Hepatocyte (in vitro differentiated cells): ENCODE measurements at regions not wholly inside any gene's neighbourhood (a gene's known extent, or its start where the extent isn't known, plus 50 kb on each side); places are given as distances from the start of the nearest gene placed in this dataset.
"Not testable (repeated sequence)": the region's sequence is repeated elsewhere in the genome, so short reads cannot be mapped to it uniquely, and the experiment has no call there.

Source experiments
- DNase-seq: peaks from one replicate; pipeline ENCODE4 v3.0.0-alpha.2; 2016; ENCODE audit warnings: low spot score
- H2AFZ ChIP-seq: fragments of 200-600 bp; sonication (generic); 2 replicates; pipeline ENCODE4 v1.6.0; 2016; ENCODE audit warnings: antibody characterized with exemption, mild to moderate bottlenecking
- H3K27ac ChIP-seq: fragments of 200-600 bp; sonication (generic); 2 replicates; pipeline ENCODE4 v1.5.1; 2016; ENCODE audit warnings: mild to moderate bottlenecking
- H3K27me3 ChIP-seq: fragments of 200-600 bp; sonication (generic); 2 replicates; pipeline ENCODE4 v1.6.1; 2016
- H3K36me3 ChIP-seq: fragments of 200-600 bp; sonication (generic); replicated peaks from 2 replicates; pipeline ENCODE4 v1.5.1; 2016; ENCODE audit warnings: low read depth; ENCODE audit not compliant: insufficient read depth
- H3K4me1 ChIP-seq: fragments of 200-600 bp; sonication (generic); 2 replicates; pipeline ENCODE4 v1.5.1; 2016; ENCODE audit warnings: mild to moderate bottlenecking, moderate library complexity; ENCODE audit not compliant: insufficient read depth
- H3K4me2 ChIP-seq: fragments of 200-600 bp; sonication (generic); 2 replicates; pipeline ENCODE4 v1.6.0; 2016
- H3K4me3 ChIP-seq: fragments of 200-600 bp; sonication (generic); 2 replicates; pipeline ENCODE4 v1.5.1; 2016; ENCODE audit warnings: mild to moderate bottlenecking
- H3K79me2 ChIP-seq: fragments of 200-600 bp; sonication (generic); 2 replicates; pipeline ENCODE4 v1.6.0; 2017; ENCODE audit warnings: mild to moderate bottlenecking
- H3K9me2 ChIP-seq: fragments of 200-600 bp; sonication (generic); replicated peaks from 2 replicates; pipeline ENCODE4 v1.6.0; 2017; ENCODE audit warnings: mild to moderate bottlenecking; ENCODE audit not compliant: insufficient read depth
- H3K9me3 ChIP-seq: fragments of 200-600 bp; sonication (generic); 2 replicates; pipeline ENCODE4 v1.5.1; 2016; ENCODE audit warnings: low read depth, mild to moderate bottlenecking
- H4K20me1 ChIP-seq: fragments of 200-600 bp; sonication (generic); 2 replicates; pipeline ENCODE4 v1.6.0; 2016; ENCODE audit warnings: mild to moderate bottlenecking; ENCODE audit not compliant: insufficient read depth, poor library complexity, severe bottlenecking
- EZH2 ChIP-seq: fragments of 200-600 bp; sonication (generic); IDR thresholded peaks from 2 replicates; pipeline ENCODE4 v1.6.1; 2016; ENCODE audit warnings: antibody characterized with exemption, mild to moderate bottlenecking, borderline replicate concordance
- EZH2phosphoT487 ChIP-seq: fragments of 200-600 bp; sonication (generic); IDR thresholded peaks from one replicate; pipeline ENCODE4 v1.6.1; 2018; ENCODE audit warnings: antibody characterized with exemption, mild to moderate bottlenecking, low read depth, moderate library complexity; ENCODE audit not compliant: unreplicated experiment, severe bottlenecking
- WGBS: methylation state at CpG from one replicate; pipeline ENCODE4 v1.1.6; 2016; ENCODE audit warnings: low lambda C conversion rate; ENCODE audit errors: missing lambda C conversion rate; 5-methylcytosine and 5-hydroxymethylcytosine counted together
- TF ChIP-seq, protein P1 (sequence below): fragments of 200-600 bp; sonication (generic); IDR thresholded peaks from 2 replicates; pipeline ENCODE4 v1.5.1; 2016; ENCODE audit warnings: antibody characterized with exemption, mild to moderate bottlenecking; ENCODE audit not compliant: poor library complexity

DNA sequence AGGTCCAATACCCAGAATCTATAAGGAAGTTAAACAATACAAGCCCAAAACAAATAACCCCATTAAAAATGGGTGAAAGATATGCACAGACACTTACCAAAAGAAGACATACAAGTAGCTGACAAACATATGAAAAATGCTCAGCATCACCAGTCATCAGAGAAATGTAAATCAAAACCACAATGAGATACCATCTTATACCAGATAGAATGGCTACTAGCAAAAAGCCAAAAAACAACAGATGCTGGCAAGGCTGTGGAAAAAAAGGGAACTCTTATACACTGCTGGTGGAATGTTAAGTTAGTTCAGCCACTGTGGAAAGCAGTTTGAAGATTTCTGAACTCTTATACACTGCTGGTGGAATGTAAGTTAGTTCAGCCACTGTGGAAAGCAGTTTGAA is 331.1 kb downstream of the KIF20B start:
- no peaks in the 10 kb centered on the region for H3K4me1 ChIP-seq
- no peaks in the 10 kb centered on the region for H3K79me2 ChIP-seq
- H3K27ac ChIP-seq = no peak overlapping the region
- H4K20me1 ChIP-seq = no peaks in the 10 kb centered on the region
- no peaks in the 10 kb centered on the region for H3K36me3 ChIP-seq
- H3K9me3 ChIP-seq = no peaks in the 10 kb centered on the region
- no peak for TF ChIP-seq EZH2phosphoT487
- TF ChIP-seq EZH2 = no peak
- TF ChIP-seq, protein P1, sequence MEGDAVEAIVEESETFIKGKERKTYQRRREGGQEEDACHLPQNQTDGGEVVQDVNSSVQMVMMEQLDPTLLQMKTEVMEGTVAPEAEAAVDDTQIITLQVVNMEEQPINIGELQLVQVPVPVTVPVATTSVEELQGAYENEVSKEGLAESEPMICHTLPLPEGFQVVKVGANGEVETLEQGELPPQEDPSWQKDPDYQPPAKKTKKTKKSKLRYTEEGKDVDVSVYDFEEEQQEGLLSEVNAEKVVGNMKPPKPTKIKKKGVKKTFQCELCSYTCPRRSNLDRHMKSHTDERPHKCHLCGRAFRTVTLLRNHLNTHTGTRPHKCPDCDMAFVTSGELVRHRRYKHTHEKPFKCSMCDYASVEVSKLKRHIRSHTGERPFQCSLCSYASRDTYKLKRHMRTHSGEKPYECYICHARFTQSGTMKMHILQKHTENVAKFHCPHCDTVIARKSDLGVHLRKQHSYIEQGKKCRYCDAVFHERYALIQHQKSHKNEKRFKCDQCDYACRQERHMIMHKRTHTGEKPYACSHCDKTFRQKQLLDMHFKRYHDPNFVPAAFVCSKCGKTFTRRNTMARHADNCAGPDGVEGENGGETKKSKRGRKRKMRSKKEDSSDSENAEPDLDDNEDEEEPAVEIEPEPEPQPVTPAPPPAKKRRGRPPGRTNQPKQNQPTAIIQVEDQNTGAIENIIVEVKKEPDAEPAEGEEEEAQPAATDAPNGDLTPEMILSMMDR = no peak
- no peaks in the 10 kb centered on the region for H3K9me2 ChIP-seq
- DNase-seq = no peak
- H2AFZ ChIP-seq = no peak overlapping the region
- no peak overlapping the region for H3K4me2 ChIP-seq
- H3K27me3 ChIP-seq = no peaks in the 10 kb centered on the region
- H3K4me3 ChIP-seq = no peak overlapping the region

DNA sequence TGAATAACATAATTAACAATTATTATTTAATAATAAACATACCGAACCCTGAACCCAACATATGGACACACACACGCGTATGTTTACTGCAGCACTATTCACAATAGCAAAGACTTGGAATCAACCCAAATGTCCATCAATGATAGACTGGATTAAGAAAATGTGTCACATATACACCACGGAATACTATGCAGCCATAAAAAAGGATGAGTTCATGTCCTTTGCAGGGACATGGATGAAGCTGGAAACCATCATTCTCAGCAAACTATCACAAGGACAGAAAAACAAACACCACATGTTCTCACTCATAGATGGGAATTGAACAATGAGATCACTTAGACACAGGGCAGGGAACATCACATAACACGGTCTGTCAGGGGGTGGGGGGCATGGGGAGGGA is 333.5 kb downstream of the KIF20B start:
- H3K27ac ChIP-seq, H2AFZ ChIP-seq, H3K79me2 ChIP-seq, H3K9me2 ChIP-seq, H3K9me3 ChIP-seq, H3K36me3 ChIP-seq, H3K4me2 ChIP-seq, H3K4me3 ChIP-seq, H3K27me3 ChIP-seq, H4K20me1 ChIP-seq, H3K4me1 ChIP-seq, DNase-seq: not testable (repeated sequence)
- WGBS = 93% methylated on average over 5 of the region's 5 CpGs

DNA sequence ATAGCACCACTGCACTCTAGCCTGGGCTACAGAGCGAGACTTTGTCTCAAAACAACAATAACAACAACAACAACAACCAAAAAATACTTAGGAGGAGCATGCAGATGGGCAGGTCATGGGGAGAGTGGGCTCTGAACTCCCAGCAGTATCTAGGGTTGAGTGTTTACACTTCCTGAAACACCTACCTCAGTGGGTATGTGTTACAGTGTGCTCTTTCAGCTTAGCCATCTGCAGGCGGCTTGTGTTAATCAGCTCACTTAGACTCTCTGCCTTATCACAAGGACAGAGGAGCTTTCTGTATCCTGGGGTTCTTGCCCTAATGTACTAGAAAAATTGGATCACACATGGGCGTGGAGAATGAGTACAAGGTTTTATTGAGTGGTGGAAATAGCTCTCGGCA is 340.2 kb downstream of the KIF20B start:
- no peak overlapping the region for H3K4me3 ChIP-seq
- no peaks in the 10 kb centered on the region for H3K27me3 ChIP-seq
- DNase-seq = no peak
- no peaks in the 10 kb centered on the region for H3K9me3 ChIP-seq
- no peaks in the 10 kb centered on the region for H3K9me2 ChIP-seq
- H3K4me1 ChIP-seq = no peaks in the 10 kb centered on the region
- no peaks in the 10 kb centered on the region for H4K20me1 ChIP-seq
- no peak for TF ChIP-seq EZH2phosphoT487
- TF ChIP-seq EZH2 = no peak
- TF ChIP-seq, protein P1 = no peak
- no peak overlapping the region for H2AFZ ChIP-seq
- 73% methylated on average over 4 of the region's 4 CpGs for WGBS
- H3K27ac ChIP-seq = no peak overlapping the region
- no peak overlapping the region for H3K4me2 ChIP-seq
- H3K36me3 ChIP-seq = no peaks in the 10 kb centered on the region
- no peaks in the 10 kb centered on the region for H3K79me2 ChIP-seq

DNA sequence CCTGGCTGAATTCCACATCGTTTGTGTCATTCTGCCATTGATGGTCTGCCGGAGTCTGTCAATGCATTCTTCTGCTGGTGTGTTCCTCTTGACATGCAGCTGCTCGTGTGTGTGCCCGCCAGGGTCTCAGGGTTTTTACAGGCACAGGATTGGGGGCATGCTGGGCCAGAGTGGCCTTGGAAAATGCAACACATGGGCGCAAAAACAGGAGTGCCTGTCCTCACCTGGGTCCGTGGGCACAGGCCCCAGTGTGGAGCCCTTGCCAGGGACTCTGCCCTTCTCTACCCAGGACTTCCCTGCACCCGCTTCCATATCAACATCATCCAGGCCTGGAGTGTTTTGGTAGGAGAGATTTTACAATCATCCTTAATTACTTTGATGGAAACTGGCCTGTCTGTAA is 340.7 kb downstream of the KIF20B start:
- Histone ChIP-seq H4K20me1 (no peaks in the 10 kb centered on the region), H3K4me1 (no peaks in the 10 kb centered on the region), H3K4me3 (no peak overlapping the region), H3K36me3 (no peaks in the 10 kb centered on the region), H3K27ac (no peak overlapping the region), H3K27me3 (no peaks in the 10 kb centered on the region), H3K4me2 (no peak overlapping the region), H3K9me2 (no peaks in the 10 kb centered on the region), H3K79me2 (no peaks in the 10 kb centered on the region), H2AFZ (no peak overlapping the region), H3K9me3 (no peaks in the 10 kb centered on the region)
- TF ChIP-seq EZH2phosphoT487 (no peak), EZH2 (no peak)
- TF ChIP-seq, protein P1 = no peak
- 67% methylated on average over 7 of the region's 7 CpGs for WGBS
- no peak for DNase-seq
